Myocyte (in vitro differentiated cells): ENCODE measurements at regions not wholly inside any gene's neighbourhood (a gene's known extent, or its start where the extent isn't known, plus 50 kb on each side); places are given as distances from the start of the nearest gene placed in this dataset.

Experiments used
- DNase-seq: peaks from one replicate; pipeline ENCODE4 v3.0.0-alpha.2; 2012; ENCODE audit warnings: low read depth

DNA sequence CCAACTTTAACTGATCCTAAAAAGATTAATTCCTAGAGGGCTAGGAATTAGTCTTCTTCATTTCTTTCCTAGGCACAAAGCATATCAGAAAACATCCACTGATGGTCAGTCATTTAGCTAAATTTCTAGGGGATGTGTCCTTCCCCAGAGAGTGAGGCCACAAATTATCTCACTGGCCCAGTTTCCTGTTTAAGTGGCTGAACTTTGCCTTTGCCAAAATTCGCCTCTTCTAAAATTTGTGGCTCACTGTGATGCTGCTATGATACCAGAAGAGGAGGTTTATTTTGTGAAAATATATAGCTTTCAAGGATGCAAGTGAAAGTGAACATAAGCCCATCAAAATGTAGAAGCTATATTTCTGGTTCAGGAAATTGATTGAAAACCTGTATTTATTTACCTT, 98.1 kb upstream of the FER start:
- DNase-seq = no peak

DNA sequence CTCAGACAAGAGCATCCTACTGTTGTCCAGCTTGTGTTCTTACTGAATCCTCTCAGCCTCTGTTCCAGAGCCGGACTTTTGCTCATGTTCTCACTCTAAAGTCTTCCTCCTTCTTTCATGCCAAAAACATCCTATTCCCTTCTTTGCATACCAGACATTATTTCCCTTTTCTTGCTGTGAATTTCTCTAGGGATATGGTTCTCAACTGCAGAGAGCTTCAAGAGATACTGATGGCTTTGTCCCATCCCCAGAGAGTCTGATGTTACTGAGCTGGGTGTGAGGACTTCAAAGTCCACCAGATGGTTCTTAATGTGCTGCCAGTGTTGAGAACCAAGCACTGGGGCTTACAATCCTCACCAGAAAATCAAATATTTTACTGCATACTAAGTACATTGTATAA, 98.6 kb upstream of the FER start:
- DNase-seq = no peak

DNA sequence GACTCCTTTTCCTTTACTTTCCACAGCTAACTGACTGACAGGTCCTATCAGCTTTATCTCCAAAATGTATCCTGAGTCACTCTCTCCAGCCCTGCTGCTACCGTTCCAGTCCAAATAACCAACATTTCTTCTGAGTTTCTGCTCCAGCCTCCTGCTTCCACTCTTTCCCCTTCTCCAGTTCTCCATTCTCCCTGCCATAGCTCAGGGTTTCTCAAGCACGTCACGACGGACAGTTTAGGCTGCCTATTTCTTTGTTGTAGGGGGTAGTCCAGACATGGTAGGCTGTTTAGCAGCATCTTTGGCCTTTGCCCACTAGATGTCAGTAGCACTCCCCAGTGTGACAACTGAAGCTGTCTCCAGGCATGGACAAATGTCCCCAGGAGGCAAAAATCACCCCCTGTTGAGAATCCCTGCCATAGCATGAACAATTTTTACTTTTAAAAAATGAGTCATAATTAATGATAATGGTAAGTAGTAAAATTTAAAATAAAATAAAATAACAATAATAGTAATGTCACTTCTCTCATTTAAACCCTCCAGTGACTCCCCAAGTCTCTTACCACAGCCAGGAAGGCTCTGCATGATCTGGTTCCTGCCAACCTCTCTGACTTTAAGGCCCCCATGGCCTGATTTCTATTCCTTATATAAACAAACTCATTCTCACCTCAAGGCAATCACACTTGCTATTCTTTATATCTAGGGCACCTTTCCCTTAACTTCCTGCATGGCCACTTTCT, 105.4 kb upstream of the FER start:
- peak; percentile 81 for DNase-seq

DNA sequence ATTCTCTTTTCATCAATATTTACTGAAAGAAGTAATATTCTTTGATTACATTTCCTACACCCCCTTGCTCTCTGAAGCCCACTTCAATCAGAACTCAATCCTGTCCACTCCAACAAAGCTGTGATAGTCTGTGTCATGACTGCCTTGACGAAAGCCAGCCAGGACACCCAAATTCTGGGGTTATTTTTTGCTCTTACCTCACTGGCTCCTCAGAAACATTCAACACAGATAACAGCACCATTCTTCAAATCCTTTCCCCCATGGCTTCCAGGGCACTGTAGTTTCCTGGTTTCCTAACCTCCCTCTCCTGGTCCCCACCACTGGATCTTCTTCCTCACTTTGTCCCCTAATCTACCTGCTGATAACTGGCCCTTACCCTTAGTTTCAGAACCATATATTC, 106.1 kb upstream of the FER start:
- no peak for DNase-seq

DNA sequence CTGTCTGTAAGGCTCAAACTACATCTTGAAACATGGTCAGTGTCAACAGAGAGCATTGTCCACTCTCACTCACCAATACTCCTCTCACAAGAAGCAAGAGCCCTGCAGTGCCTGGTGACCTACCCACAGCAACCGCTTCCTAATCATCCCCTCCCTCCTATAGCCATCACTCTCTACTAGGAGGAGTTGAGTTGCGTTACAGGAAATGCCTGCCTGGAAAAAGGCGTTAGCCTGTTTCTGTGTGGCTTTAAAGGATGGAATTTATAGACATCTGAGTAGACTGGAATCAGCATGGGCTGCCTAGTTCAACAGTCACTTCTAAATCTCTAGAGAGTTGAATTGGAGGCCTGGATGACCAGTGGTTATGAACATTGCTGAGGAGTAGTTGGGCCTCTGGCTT, 108.3 kb upstream of the FER start:
- no peak for DNase-seq

DNA sequence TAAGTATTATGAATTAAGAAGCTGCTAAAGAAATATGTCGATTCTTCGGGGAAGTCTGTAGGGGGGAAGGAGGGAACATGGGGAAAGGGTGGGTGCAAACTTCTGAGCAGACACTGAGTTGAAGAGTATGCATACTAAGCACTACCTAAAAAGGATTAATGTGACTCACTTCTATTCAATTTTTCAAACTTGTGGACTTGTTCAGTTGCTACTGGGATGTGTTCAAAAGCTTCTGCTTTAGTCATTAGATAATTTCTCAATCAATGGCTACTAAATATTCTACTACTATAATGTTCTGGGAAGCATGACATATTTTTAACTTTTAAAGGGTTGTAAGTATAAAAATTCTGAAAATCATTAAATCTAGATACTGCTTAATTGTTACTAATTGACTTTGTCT, 109.7 kb upstream of the FER start:
- DNase-seq = no peak

DNA sequence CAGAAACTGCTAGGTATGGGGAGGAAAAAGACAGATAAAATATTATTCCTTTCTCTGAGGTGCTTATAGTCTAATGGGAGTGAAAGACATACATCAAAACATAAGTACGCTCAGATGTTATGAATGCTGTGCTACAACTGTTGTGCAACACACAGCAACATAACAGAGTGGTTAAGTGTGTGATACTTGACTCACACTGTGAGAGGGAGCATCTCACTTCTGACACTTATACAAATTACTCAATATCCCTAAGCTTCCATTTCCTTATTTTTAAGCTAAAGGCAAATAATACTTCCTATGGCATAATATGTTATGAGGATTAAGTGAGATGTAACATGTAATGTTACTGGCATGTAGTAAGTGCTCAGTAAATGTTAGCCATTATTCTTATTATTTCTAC, 110.6 kb upstream of the FER start:
- DNase-seq = no peak

DNA sequence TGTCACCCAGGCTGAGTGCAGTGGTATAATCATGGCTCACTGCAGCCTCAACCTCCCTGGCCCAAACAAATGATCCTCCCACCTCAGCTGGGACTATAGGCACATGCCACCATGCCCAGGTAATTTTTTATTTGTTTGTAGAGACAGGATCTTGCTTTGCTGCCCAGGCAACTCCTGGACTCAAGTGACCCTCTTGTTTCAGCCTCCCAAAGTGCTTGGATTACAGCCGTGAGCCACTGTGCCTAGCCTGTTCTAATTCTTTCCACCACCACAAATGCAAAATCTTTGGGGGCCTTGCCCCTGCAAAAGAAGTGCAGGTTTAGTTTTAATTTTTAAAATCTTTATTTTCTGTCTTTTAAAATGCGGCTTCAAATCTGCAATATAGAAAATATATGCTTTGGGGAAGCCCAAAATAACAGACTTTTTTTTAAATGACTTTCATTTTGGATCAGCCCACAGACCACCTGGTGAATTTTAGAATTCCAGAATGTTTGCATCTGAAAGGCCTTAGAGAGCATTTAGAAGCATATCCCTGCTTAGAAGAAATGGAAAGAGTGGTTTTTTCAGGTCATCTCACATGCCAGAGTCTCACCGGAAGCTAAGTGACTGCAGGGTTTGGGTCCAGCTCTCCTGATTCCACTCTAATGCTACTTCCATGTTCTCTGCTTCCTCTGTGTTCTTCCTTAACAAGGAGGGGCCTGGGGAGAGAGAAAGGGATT, 111.4 kb upstream of the FER start:
- no peak for DNase-seq

DNA sequence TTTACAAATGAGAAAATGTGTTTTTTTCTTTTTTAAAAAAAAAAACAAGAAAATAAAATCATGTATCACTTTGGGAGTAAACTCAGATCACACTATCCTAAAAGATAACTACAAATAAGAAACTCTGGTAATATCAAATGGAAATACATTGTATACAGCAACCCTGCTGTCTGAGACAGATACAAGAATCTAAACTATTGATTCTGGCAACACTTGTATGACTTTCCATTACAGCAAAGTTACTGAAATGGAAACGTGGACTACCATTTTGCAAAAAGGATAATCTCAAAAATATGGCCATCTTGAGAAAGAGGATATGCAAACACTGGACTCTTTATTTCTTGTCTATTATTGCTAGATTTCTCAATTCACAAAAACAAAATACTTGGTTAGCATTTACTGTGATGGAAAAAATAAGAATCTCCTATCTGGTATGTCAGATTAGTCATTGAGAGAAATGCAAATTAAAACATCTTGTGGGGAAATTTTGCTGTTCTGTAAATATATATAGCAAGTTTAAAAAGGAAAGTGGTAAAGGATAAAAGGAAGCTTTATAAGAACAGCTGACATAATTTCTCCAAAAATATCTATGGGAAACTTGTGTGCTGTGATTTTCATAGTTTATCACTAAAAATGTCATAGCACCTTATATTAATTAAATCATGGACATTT, 112.9 kb upstream of the FER start:
- DNase-seq = no peak

DNA sequence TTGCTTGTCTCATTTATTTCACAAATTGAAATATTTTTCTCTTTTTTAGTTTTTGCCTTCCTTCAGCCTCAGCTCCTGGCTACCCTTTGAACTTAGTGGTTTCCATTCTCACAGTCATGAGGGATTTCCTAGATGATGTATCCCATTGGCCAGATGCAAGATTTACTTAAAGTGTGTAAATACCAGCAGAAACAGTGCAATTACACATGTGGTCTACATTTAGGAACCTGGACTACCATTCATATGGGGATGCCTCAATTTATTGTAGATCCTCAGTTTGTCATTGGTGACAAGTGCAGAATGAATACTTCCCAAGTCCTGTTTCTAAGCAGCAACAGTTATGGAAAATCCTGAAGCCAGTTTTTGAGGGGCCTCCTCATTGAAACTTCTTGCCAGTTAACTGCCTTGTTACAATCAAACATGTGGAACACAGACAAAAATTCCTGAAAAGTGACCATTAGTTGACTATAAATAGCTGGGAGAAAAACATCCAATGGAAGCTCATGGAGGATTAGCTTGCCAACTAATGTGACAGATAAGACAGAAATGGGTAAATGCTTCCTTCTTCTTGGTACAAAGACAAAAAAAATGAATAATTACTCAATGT, 113.6 kb upstream of the FER start:
- peak; percentile 9 for DNase-seq

DNA sequence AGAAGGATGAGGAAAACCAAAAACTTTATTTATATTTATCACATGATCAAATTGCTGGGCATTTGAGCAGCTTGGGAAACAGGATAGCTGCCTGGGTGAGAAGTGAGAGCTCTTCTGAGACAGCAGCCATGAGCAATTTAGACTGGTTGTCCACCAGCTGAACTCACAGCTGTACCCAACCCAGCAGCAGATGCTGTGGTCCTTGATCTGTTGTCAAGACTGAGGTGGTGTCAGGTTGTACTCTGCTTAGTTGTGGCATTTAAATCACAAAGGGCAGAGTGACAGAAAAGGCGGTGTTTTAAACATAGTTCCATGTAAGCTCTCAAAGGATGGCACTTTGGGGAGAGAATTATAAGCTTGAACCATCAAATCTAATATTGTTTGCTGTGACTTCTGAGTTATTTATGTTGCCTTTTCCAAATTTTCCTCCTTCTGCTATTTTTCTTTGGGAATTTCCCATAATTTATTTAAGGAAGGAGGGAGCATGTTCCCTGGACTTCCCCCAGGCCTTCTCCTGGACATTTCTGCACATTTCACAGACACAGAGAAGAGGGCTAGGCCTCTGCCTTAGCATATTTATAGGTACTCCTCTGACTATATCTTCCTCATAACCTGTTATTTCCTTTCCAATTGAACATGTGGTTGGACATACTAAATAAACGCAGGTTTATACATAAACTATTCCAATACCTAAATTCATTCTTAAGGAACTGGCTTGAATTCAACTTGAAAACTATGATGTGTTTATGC, 117.7 kb upstream of the FER start:
- DNase-seq = peak; percentile 67

DNA sequence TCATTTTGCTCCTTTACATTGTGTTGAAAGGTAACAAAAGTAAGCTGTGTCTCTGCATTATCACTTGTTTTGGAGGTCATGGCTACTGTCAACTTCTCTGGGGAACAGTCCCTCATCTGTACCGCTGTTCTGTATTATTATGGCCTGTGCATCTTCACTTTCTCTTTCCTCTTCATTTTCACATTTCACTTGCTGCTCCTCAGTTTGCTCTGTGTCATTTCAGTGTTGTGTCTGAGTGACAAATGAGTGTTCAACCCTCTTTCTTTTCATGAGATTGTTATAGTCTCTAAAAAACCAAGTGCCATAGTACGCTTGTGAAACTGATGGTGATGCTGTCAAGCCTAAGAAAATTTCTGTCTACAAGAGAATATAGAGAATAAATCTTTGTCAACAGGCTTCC, 122.0 kb upstream of the FER start:
- DNase-seq = no peak

DNA sequence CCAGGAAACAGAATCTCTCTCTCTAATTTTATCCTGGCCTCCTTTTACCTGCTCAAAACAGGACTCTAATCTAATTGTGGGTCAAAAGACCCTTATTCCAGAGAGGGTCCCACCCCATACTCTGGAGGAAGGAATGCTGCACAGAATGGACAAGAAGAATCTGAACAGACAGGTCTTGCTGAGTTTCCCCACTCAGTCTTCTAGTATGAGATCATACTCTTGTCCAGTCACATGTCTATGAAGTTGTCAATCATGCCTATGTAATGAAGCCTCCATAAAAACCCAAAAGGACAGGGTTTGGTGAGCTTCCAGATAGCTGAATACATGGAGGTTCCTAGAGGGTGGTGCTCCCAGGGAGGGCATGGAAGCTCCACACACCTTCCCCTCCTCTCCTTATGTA, 123.9 kb upstream of the FER start:
- DNase-seq = no peak

DNA sequence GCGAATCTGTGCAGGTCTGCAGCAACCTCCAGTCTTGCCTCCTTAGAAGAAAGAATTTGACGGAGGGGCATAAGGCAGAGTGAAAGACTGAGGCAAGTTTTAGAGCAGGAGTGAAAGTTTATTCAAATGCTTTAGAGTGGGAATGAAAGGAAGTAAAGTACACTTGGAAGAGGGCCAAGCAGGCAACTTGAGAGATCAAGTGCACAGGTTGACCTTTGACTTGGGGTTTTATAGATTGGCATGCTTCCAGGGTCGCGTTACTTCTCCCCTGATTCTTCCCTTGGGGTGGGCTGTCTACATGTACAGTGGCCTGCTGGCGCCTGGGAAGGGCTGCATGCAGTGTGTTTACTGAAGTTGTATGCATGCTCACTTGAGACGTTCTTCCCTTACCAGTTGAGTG, 127.2 kb upstream of the FER start:
- no peak for DNase-seq

DNA sequence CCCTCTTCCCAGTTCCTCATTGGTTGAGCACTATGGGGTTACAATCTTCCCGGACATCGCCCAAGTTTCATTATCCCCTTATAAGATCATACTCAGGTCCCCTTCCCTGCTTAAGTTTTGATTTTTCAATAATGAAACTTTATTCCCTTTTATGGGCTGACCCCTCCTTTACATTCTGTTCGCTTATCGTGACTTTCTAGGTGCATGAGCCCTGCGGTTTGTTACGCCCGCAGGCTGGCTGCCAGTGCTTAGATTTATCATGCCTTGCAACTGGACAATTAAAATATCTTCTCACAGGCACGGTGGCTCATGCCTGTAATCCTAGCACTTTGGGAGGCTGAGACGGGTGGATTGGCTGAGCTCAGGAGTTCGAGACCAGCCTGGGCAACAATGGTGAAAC, 127.9 kb upstream of the FER start:
- DNase-seq = no peak

DNA sequence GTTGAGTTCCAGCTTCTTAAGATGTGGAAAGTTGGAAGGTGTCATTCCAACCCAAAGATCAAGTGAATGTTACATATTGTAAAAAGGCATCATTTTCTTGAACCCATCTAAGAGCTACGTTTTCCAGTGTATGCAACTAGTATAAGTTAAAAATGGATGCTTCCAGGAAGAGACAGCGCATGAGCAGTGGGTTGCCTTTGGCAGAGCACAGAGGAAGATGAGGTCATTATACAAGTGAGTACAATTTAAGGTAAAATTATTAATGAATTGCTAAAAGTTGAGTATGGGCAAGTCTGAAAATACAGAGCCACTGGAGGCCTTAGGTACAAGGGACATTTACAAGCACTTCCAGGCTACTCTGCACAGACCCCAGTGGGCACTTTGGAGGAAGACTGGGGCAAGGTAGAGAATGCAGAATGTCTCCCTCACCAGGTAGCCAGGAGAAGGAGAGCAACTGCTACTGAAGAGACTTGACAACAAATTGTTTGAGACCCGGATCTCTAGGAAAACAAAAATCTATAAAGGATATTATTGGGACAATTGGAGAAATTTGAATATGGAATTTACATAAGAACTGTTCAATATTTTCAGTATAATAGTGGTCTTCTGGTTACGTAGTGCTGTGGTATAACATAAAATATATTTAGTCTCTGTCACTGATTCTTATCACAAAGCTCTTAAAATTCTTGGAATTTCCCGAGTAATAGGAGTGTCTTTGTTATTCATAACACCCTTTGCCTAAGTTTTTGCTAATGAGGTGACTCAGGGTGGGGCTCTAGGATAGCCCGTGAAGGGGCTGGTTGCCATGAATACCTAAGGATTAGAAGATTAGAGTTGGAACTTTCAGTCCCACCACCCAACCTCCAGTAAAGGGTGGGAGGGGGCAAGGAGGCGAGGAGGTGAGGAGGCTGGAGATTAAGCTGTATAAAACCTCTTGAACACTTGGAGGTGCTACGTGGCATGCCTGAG, 129.9 kb upstream of the FER start:
- no peak for DNase-seq

DNA sequence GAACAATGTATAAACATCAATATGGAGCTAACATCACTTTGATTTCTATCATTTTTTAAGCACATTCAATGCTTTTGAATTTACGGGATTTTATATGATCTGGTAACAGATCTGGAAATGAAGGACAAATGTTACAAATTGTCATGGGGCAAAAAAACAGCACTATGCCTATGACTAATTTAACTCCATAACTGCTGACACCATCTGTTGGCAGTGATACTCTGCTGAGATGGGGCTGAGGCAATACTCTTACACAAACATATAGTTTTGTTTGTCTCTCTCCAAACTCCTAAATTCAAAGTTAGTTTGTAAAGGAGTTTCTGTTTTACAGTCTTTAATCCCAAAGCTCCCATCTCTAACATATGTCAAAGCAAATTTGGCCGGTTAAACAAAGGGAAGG, 132.5 kb upstream of the FER start:
- peak; percentile 14 for DNase-seq

DNA sequence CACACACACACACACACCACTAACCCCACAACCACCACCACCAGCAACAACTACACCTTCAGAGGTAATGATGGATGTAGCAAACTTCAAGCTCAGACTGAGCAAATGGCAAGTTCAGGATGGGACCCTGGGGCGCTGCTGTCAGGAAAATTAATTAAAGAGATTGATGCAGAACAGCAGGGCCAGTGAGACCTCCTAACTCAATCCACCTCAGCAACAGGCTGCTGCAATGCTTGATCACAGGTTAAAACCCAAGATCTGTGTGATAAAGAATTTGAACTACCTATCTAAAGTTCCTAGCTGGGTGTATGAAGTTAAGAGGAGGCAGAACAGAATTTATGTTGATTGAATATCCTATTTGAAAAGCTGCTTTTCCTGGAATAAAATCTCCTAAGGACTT, 140.3 kb upstream of the FER start:
- no peak for DNase-seq

DNA sequence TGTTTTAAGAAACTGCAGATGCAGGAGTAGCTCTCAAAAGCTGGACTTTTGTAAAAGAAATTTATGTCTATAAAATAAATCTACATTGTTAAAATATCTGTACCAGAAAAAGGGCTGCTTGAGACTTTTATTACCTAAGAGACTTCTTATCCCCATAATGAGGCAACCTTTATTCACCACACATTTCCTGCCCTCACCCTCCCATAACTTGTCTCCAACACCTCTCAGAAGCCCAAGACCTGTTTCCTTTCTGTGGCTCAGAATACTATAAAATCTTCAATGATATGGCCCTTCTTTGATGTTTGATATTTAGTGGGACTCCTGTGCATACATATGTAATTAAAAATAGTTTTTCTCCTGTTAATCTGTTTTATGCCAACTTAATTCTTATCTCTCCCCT, 141.5 kb upstream of the FER start:
- no peak for DNase-seq

DNA sequence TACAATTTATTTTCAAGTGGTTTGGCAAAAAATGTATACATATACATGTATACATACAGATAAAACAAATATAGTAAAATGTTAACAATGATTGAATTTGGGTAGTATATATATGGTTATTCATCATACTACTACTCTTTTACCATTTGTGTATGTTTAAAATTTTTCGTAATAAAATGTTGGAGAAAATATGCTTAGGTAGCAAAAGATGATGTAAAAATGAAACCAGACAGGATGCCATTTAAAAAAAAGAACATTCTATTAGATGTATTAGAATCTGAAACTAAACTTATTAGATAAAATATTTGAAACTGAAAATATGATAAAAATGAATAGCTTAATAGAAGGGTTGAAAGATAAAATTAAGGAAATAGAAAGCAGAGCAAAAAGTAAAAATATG, 144.9 kb upstream of the FER start:
- DNase-seq = no peak
